Smooth muscle cell (in vitro differentiated cells): ENCODE measurements at regions not wholly inside any gene's neighbourhood (a gene's known extent, or its start where the extent isn't known, plus 50 kb on each side); places are given as distances from the start of the nearest gene placed in this dataset.

ENCODE experiments used
- DNase-seq: peaks from one replicate; lab custom pipeline; 2025; ENCODE audit not compliant: unreplicated experiment; lab: John Stamatoyannopoulos, UW
- H2AFZ ChIP-seq: fragments of 200-600 bp; sonication (generic); 2 replicates; pipeline ENCODE4 v1.6.0; 2016; ENCODE audit warnings: antibody characterized with exemption, low read depth, mild to moderate bottlenecking
- H3F3A ChIP-seq: fragments of 200-600 bp; sonication (generic); 2 replicates; pipeline ENCODE4 v1.6.0; 2017; ENCODE audit warnings: antibody characterized with exemption, low read depth
- H3K27ac ChIP-seq: fragments of 200-600 bp; sonication (generic); 2 replicates; pipeline ENCODE4 v1.5.1; 2016; ENCODE audit warnings: low read depth, mild to moderate bottlenecking
- H3K27me3 ChIP-seq: fragments of 200-600 bp; sonication (generic); 2 replicates; pipeline ENCODE4 v1.6.1; 2016; ENCODE audit warnings: low read depth, mild to moderate bottlenecking
- H3K36me3 ChIP-seq: fragments of 200-600 bp; sonication (generic); 2 replicates; pipeline ENCODE4 v1.5.1; 2016; ENCODE audit warnings: low read depth
- H3K4me1 ChIP-seq: fragments of 200-600 bp; sonication (generic); 2 replicates; pipeline ENCODE4 v1.5.1; 2016; ENCODE audit warnings: low read depth
- H3K4me2 ChIP-seq: fragments of 200-600 bp; sonication (generic); 2 replicates; pipeline ENCODE4 v1.6.0; 2016; ENCODE audit warnings: mild to moderate bottlenecking
- H3K4me3 ChIP-seq: fragments of 200-600 bp; sonication (generic); 2 replicates; pipeline ENCODE4 v1.5.1; 2016; ENCODE audit warnings: mild to moderate bottlenecking
- H3K79me2 ChIP-seq: fragments of 200-600 bp; sonication (generic); 2 replicates; pipeline ENCODE4 v1.6.0; 2016; ENCODE audit warnings: low read depth, mild to moderate bottlenecking
- H3K9ac ChIP-seq: fragments of 200-600 bp; sonication (generic); 2 replicates; pipeline ENCODE4 v1.6.0; 2016; ENCODE audit warnings: low read depth
- H3K9me3 ChIP-seq: fragments of 200-600 bp; sonication (generic); replicated peaks from 2 replicates; pipeline ENCODE4 v1.5.1; 2016; ENCODE audit warnings: low read depth
- H4K20me1 ChIP-seq: fragments of 200-600 bp; sonication (generic); 2 replicates; pipeline ENCODE4 v1.6.0; 2016; ENCODE audit warnings: low read depth
- WGBS: methylation state at CpG from one replicate; pipeline ENCODE4 v1.1.7; 2016; ENCODE audit warnings: low lambda C conversion rate; 5-methylcytosine and 5-hydroxymethylcytosine counted together
- TF ChIP-seq, protein P1 (sequence below): fragments of 200-600 bp; sonication (generic); IDR thresholded peaks from 2 replicates; pipeline ENCODE4 v1.5.1; 2017; ENCODE audit warnings: borderline replicate concordance, mild to moderate bottlenecking, antibody characterized with exemption; ENCODE audit not compliant: insufficient read depth, poor library complexity, severe bottlenecking

DNA sequence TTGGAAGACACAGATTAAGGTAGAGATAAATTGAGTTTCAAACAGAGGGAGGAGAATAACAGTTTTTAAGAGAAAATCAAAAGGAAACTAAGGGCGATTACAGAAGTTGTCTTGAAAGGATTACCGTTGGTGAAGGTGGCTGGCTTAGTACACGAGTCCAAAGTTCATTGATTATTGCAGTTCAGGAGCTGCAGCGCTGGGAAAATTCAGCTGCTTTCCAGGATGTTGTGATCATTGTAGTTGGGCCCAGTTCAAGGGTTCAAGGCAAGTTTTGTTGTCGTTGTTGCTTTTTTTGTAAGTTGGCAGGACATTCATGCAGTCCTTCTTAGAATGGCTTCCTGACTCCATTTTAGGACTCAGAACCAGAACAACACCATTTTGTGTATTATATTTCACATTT is 461.7 kb downstream of the RAPGEF2 start:
- 94% methylated on average over 5 of the region's 5 CpGs for WGBS
- TF ChIP-seq, protein P1, sequence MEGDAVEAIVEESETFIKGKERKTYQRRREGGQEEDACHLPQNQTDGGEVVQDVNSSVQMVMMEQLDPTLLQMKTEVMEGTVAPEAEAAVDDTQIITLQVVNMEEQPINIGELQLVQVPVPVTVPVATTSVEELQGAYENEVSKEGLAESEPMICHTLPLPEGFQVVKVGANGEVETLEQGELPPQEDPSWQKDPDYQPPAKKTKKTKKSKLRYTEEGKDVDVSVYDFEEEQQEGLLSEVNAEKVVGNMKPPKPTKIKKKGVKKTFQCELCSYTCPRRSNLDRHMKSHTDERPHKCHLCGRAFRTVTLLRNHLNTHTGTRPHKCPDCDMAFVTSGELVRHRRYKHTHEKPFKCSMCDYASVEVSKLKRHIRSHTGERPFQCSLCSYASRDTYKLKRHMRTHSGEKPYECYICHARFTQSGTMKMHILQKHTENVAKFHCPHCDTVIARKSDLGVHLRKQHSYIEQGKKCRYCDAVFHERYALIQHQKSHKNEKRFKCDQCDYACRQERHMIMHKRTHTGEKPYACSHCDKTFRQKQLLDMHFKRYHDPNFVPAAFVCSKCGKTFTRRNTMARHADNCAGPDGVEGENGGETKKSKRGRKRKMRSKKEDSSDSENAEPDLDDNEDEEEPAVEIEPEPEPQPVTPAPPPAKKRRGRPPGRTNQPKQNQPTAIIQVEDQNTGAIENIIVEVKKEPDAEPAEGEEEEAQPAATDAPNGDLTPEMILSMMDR, result no peak

DNA sequence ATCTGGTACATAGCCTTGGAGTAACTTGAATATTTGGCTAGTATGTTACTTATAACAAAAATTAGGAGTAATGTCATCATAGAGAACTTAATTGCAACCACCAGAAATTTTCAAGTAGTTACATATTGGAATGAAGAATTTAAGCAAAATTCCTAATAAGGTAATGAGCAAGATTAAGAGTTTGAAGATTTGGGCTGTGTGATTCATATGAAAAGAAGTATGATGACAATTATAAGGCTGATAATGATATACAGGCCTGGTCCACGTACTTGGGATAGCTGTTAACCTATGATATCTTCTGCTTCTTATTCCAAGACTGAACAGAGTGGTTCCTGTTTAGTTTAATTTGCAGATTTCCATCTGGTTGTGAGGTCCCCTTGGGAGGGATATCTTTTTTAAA is 463.9 kb downstream of the RAPGEF2 start:
- no peaks in the 10 kb centered on the region for H3K36me3 ChIP-seq
- no peaks in the 10 kb centered on the region for H3K9me3 ChIP-seq
- H3K4me2 ChIP-seq, result no peak overlapping the region
- H3F3A ChIP-seq, result no peaks in the 10 kb centered on the region
- no peaks in the 10 kb centered on the region for H3K27me3 ChIP-seq
- TF ChIP-seq, protein P1, result no peak
- H4K20me1 ChIP-seq, result no peaks in the 10 kb centered on the region
- no peak overlapping the region for H3K9ac ChIP-seq
- H3K79me2 ChIP-seq, result no peaks in the 10 kb centered on the region
- H3K4me1 ChIP-seq, result no peaks in the 10 kb centered on the region
- H2AFZ ChIP-seq, result no peak overlapping the region
- H3K27ac ChIP-seq, result no peak overlapping the region
- 63% methylated on average over 1 of the region's 1 CpG for WGBS
- no peak overlapping the region for H3K4me3 ChIP-seq
- no peak for DNase-seq

More for the DNA sequence above, 461.7 kb downstream of the RAPGEF2 start:
- H3K36me3 ChIP-seq, result no peaks in the 10 kb centered on the region
- no peak for DNase-seq
- H3K4me1 ChIP-seq, result no peaks in the 10 kb centered on the region
- no peaks in the 10 kb centered on the region for H3K79me2 ChIP-seq
- no peak overlapping the region for H3K9ac ChIP-seq
- no peak overlapping the region for H2AFZ ChIP-seq
- no peaks in the 10 kb centered on the region for H3F3A ChIP-seq
- no peaks in the 10 kb centered on the region for H4K20me1 ChIP-seq
- no peaks in the 10 kb centered on the region for H3K27me3 ChIP-seq
- no peaks in the 10 kb centered on the region for H3K9me3 ChIP-seq
- H3K27ac ChIP-seq, result no peak overlapping the region
- H3K4me3 ChIP-seq, result no peak overlapping the region
- no peak overlapping the region for H3K4me2 ChIP-seq

DNA sequence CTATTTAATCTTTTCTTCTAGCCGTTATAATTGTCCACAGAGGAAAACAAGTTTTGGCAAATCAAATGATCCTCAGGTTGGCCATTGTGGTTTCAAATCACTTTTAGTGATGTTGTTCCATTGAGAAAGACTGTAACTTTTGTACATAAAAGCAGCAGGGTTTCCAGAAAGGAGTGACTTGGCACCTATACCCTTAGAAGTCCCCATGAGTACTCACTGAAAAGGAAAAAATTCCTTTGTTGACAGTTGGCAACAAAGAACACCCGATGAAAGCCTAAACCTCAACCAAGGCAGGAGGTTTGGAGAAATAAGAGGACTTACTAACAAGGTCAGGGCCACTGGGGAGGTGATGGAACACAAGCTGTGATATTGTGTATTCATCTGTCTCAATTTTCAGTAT is 474.4 kb downstream of the RAPGEF2 start:
- H3K36me3 ChIP-seq, result no peaks in the 10 kb centered on the region
- no peaks in the 10 kb centered on the region for H4K20me1 ChIP-seq
- H3K4me2 ChIP-seq, result no peak overlapping the region
- 89% methylated on average over 2 of the region's 2 CpGs for WGBS
- H3K9me3 ChIP-seq, result no peaks in the 10 kb centered on the region
- no peak overlapping the region for H3K27ac ChIP-seq
- H3K79me2 ChIP-seq, result no peaks in the 10 kb centered on the region
- TF ChIP-seq, protein P1, result no peak
- no peak for DNase-seq
- no peaks in the 10 kb centered on the region for H3F3A ChIP-seq
- no peak overlapping the region for H2AFZ ChIP-seq
- H3K4me1 ChIP-seq, result no peaks in the 10 kb centered on the region
- no peak overlapping the region for H3K9ac ChIP-seq
- no peak overlapping the region for H3K4me3 ChIP-seq
- no peaks in the 10 kb centered on the region for H3K27me3 ChIP-seq

DNA sequence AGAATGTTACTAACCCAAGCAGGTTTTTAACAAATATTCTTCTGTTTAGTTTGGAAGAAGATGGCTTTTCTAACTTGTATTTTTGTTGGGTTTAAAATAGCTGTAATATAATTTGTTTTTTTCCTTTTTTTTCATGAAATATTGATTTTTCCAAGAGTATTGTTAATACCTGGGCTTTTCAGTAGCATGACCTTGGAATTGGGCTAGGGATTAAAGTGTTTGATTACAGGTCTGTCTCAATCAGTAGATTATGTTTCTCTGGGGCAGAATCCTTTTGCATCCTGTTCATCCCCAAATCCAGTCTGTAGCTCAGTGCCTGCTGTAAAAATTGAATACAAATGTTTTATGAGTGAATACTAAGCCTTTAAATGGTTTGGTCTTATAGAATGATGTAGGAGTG is 479.8 kb downstream of the RAPGEF2 start:
- Histone ChIP-seq H3F3A (no peaks in the 10 kb centered on the region), H3K9me3 (no peaks in the 10 kb centered on the region), H3K4me2 (no peak overlapping the region), H3K4me1 (no peaks in the 10 kb centered on the region), H3K27ac (no peak overlapping the region), H3K27me3 (no peaks in the 10 kb centered on the region), H3K9ac (no peak overlapping the region), H2AFZ (no peak overlapping the region), H3K36me3 (no peaks in the 10 kb centered on the region), H4K20me1 (no peaks in the 10 kb centered on the region), H3K79me2 (no peaks in the 10 kb centered on the region), H3K4me3 (no peak overlapping the region)
- DNase-seq, result no peak
- TF ChIP-seq, protein P1, result no peak
